Left ventricle myocardium inferior (tissue), 1 donor: ENCODE measurements at regions not wholly inside any gene's neighbourhood (a gene's known extent, or its start where the extent isn't known, plus 50 kb on each side); places are given as distances from the start of the nearest gene placed in this dataset.
"Not testable (repeated sequence)": the region's sequence is repeated elsewhere in the genome, so short reads cannot be mapped to it uniquely, and the experiment has no call there.

Experiments
- DNase-seq: peaks from one replicate; pipeline ENCODE4 v3.0.0-alpha.2; 2020
- H3K27ac ChIP-seq: fragments of 200-600 bp; replicated peaks from 2 replicates; pipeline ENCODE4 v1.8.0; 2021
- H3K27me3 ChIP-seq: fragments of 200-600 bp; 2 replicates; pipeline ENCODE4 v1.8.0; 2021; ENCODE audit warnings: low read depth
- H3K36me3 ChIP-seq: fragments of 200-600 bp; 2 replicates; pipeline ENCODE4 v1.8.0; 2021
- H3K4me1 ChIP-seq: fragments of 200-600 bp; 2 replicates; pipeline ENCODE4 v1.8.0; 2021
- H3K4me3 ChIP-seq: fragments of 200-600 bp; 2 replicates; pipeline ENCODE4 v1.8.0; 2021; ENCODE audit warnings: mild to moderate bottlenecking, moderate library complexity
- H3K9me3 ChIP-seq: fragments of 200-600 bp; replicated peaks from 2 replicates; pipeline ENCODE4 v1.8.0; 2021
- intact Hi-C: fragments of 100-400 bp; cut with micrococcal nuclease; formaldehyde crosslinking; loops from one replicate; pipeline ENCODE4 v1.11.0; 2022
- TF ChIP-seq, protein P1 (sequence below): fragments of 200-600 bp; IDR thresholded peaks from 2 replicates; pipeline ENCODE4 v1.8.0; 2021; ENCODE audit warnings: antibody characterized with exemption, mild to moderate bottlenecking, borderline replicate concordance
- donor health status: DM: no; HTN: yes; CAD: no; lungs with severe emphysema.

DNA sequence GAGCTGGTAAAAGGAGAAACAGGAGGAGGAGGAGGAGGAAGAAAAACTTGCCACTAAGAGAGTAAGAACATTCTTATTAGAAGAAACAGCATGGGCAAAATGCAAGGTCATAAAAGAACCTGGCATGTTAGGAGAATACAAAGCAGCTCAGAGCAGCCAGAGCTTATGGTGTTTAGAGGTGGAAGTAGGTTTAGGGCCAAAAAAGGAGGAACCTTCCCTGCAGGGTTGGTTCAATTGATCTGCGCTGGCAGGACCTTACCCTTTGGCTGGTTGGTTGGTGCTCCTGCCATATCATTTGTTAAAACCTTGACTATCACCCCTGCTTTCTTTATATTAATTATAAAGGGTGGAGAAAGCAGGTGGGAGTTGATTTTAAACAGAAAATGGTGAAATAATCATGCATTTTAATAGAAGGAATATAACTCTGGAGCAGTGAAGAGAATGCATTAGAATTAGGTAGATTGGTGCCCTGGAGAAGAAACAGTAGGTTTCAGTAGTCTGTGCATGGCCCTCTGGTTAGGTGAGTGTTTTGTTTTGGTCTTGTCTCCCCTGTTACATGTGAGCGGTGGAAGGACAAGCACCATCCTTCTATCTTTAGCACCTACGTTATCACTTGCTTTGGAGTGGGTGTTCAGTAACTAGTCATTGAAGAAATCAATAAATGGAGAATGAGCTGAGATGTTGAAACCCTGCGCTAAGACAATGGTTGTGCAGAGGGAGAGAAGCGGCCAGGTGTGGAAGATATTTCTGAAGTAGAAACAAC lies 110.4 kb upstream of the NGF start:
- peaks cover 16% of the 10 kb centered on the region for H3K4me1 ChIP-seq
- TF ChIP-seq, protein P1, sequence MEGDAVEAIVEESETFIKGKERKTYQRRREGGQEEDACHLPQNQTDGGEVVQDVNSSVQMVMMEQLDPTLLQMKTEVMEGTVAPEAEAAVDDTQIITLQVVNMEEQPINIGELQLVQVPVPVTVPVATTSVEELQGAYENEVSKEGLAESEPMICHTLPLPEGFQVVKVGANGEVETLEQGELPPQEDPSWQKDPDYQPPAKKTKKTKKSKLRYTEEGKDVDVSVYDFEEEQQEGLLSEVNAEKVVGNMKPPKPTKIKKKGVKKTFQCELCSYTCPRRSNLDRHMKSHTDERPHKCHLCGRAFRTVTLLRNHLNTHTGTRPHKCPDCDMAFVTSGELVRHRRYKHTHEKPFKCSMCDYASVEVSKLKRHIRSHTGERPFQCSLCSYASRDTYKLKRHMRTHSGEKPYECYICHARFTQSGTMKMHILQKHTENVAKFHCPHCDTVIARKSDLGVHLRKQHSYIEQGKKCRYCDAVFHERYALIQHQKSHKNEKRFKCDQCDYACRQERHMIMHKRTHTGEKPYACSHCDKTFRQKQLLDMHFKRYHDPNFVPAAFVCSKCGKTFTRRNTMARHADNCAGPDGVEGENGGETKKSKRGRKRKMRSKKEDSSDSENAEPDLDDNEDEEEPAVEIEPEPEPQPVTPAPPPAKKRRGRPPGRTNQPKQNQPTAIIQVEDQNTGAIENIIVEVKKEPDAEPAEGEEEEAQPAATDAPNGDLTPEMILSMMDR, result no peak
- intact Hi-C loops, result no loop called here

DNA sequence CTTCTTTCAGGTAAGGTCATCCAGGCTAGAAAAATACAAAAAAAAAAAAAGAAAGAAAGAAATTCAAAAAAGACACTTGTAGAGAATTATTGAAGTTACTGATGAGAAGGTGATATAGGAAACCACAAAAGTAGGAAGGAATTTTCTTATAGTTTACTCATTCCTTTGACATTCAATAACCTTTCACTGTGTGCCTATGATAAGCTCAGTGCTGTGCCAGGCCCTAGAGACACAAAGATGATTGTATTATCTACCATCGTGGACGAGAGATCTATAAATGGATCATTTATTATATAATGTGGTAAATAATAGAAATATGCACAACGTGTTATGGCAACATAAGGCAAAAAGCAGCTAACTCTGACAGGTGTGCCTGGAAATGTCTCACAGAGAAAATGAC lies 109.6 kb upstream of the NGF start:
- H3K27ac ChIP-seq, result no peak overlapping the region
- no peak for DNase-seq
- peaks cover 16% of the 10 kb centered on the region for H3K4me1 ChIP-seq
- H3K4me3 ChIP-seq, result no peak overlapping the region
- TF ChIP-seq, protein P1, result no peak
- H3K9me3 ChIP-seq, result peaks cover 8% of the 10 kb centered on the region
- intact Hi-C loops, result no loop called here
- H3K36me3 ChIP-seq, result no peaks in the 10 kb centered on the region
- no peaks in the 10 kb centered on the region for H3K27me3 ChIP-seq

More for the DNA sequence above, 110.4 kb upstream of the NGF start:
- Histone ChIP-seq H3K36me3 (no peaks in the 10 kb centered on the region), H3K9me3 (peaks cover 8% of the 10 kb centered on the region), H3K4me3 (no peak overlapping the region), H3K27ac (no peak overlapping the region), H3K27me3 (no peaks in the 10 kb centered on the region)
- no peak for DNase-seq

DNA sequence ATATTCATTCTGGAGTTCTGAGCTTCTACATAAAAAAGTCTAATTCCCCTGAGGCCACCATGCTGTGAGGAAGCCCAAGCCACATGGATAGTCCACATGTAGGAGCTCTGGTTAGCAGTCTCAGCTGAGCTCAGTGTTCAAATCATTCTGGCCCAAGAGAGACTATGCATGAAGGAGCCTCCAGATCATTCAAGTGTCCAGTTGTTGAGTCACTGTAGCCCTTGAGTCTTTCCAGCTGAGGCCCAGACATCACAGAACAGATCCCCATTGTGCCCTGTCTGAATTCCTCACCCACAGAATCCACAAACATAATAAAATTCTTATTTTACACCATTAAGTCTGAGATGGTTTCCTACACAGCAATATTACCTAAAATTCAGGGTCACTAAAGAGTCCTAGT lies 107.0 kb upstream of the NGF start:
- no peak for DNase-seq
- H3K4me3 ChIP-seq, result no peak overlapping the region
- no peaks in the 10 kb centered on the region for H3K27me3 ChIP-seq
- no peak overlapping the region for H3K27ac ChIP-seq
- H3K36me3 ChIP-seq, result no peaks in the 10 kb centered on the region
- H3K9me3 ChIP-seq, result peaks cover 8% of the 10 kb centered on the region
- TF ChIP-seq, protein P1, result no peak
- intact Hi-C loops, result no loop called here
- peaks cover 16% of the 10 kb centered on the region for H3K4me1 ChIP-seq

DNA sequence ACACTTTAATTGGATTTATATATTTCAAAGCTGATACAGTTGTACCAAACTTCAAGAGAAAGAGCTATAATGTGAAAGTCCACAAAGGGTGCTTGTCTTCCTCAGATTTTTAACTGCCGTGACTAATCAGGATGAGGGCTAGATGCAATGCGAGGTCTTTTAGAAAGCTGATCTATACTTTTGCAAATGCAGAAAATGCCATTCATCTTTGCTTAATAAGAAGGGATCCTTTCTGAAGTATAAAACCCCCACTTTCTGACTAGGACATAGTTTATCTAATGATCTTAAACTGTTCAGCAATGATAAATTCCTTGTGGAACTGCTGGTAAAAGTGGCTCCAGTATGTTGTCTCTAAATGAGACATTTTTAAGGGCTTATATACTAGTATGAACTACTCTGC lies 102.7 kb upstream of the NGF start:
- peaks cover 8% of the 10 kb centered on the region for H3K9me3 ChIP-seq

DNA sequence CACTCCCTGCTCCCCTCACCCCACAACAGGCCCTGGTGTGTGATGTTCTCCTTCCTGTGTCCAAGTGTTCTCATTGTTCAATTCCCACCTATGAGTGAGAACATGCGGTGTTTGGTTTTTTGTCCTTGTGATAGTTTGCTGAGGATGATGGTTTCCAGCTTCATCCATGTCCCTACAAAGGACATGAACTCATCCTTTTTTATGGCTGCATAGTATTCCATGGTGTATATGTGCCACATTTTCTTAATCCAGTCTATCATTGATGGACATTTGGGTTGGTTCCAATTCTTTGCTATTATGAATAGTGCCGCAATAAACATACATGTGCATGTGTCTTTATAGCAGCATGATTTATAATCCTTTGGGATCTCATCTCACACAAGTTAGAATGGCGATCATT lies 101.5 kb upstream of the NGF start:
- DNase-seq, H3K36me3 ChIP-seq, H3K27ac ChIP-seq, intact Hi-C loops, H3K27me3 ChIP-seq, H3K9me3 ChIP-seq, H3K4me1 ChIP-seq, H3K4me3 ChIP-seq: not testable (repeated sequence)

More for the DNA sequence above, 102.7 kb upstream of the NGF start:
- intact Hi-C loops, result no loop called here
- Histone ChIP-seq H3K36me3 (no peaks in the 10 kb centered on the region), H3K27ac (no peak overlapping the region), H3K4me1 (no peaks in the 10 kb centered on the region), H3K4me3 (no peak overlapping the region), H3K27me3 (no peaks in the 10 kb centered on the region)
- DNase-seq, result no peak
- TF ChIP-seq, protein P1, result no peak

DNA sequence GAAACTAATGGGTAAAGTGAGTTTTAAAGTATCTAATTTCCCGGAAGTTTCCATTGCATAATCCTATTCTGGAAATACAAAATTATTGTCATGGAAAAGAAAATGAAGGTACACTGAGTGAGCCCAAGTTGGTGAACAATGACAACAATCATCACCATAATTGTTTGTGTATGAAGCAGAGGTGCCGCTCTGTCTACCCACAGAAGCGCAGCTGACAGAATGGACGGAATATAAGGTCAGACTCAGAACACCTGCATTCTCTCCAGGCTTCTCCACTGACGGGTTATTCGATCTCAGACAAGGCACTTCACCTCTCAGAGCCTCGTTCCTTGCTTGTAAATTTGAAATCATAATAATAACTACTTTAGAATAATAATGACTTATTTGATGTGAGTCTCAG lies 99.1 kb upstream of the NGF start:
- no peaks in the 10 kb centered on the region for H3K9me3 ChIP-seq
- intact Hi-C loops, result no loop called here
- DNase-seq, result no peak
- H3K4me3 ChIP-seq, result no peak overlapping the region
- H3K27me3 ChIP-seq, result no peaks in the 10 kb centered on the region
- H3K27ac ChIP-seq, result no peak overlapping the region
- no peaks in the 10 kb centered on the region for H3K4me1 ChIP-seq
- TF ChIP-seq, protein P1, result no peak
- H3K36me3 ChIP-seq, result no peaks in the 10 kb centered on the region
